GM19023 (cell line): ENCODE measurements at regions not wholly inside any gene's neighbourhood (a gene's known extent, or its start where the extent isn't known, plus 50 kb on each side); places are given as distances from the start of the nearest gene placed in this dataset.

Experiments used
- ATAC-seq: cut with Tn5 transposase; IDR thresholded peaks from one replicate; pipeline ENCODE4 v1.9.1; 2021; ENCODE audit warnings: mild to moderate bottlenecking, moderate library complexity; ENCODE audit not compliant: unreplicated experiment

DNA sequence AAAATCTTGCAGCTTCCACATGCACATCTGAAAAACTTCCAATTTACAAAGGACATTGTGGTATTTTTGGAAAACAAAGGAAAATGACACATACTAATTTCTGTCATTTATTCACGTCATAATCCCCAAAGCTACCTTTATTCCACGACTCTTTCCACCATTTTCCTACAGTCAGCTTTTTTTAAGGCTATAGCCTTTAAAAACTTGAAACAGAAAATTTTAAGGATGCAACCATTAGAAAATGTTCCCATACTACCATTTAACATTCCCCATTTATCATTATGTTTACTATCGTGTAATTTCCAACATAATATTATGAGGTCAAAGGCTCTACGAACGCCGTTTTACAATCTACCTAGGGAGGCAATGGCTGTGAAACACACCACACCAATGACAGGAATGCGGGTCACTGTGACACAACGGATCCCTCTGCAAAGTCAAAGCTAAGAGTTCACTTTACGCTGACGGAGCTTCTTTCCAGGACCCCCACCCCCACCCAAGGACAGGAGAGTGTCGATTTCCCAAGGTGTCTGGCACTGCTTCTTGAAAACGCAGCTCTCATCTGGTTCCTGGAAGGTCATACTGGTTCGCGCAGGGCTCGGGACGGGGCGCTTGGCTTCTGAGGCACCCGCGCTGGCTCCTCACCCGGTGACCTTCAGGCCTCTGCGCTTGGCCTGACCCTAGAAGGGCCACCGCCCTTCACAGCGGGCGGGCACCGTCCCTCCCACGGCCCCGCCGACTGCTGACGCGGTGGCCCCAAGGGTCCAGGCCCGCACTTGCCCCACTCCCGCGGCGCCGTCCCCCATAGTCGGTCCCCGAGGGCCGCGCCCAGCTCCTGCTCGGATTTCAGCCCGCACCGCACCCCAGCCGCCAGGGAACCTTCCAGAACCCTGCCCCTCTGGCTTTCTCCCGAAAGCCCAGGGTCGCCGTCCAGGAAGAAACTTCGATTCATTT is 50.5 kb upstream of the ATF3 start:
- ATAC-seq: peak; percentile 43

GRCh38 chr1:212558693-212559480 is 49.7 kb upstream of the ATF3 start:
- ATAC-seq: peak; percentile 93
